ENCODE measurements at regions not wholly inside any gene's neighbourhood (a gene's known extent, or its start where the extent isn't known, plus 50 kb on each side); places are given as distances from the start of the nearest gene placed in this dataset.

DNA sequence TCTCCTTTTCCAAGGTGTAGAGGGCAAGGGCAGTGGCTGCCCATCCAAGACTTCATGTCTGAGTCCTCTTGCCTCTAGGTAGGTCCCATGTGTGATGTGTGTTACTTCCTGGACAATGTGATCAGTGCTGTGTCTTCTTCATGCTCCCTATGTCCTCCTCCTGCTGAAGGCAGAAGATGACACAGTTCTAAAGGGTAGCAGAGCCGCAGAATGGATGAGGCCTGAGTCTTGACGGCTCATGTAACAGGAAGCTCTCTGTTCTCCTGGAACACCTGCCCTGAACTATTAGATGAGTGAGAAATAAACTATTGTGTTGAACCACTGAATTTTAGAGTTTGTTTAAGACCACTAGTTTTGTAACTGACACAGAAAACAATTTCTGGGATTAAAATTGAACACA, 165.9 kb downstream of the NDFIP2 start:
- TF ChIP-seq, protein P1, sequence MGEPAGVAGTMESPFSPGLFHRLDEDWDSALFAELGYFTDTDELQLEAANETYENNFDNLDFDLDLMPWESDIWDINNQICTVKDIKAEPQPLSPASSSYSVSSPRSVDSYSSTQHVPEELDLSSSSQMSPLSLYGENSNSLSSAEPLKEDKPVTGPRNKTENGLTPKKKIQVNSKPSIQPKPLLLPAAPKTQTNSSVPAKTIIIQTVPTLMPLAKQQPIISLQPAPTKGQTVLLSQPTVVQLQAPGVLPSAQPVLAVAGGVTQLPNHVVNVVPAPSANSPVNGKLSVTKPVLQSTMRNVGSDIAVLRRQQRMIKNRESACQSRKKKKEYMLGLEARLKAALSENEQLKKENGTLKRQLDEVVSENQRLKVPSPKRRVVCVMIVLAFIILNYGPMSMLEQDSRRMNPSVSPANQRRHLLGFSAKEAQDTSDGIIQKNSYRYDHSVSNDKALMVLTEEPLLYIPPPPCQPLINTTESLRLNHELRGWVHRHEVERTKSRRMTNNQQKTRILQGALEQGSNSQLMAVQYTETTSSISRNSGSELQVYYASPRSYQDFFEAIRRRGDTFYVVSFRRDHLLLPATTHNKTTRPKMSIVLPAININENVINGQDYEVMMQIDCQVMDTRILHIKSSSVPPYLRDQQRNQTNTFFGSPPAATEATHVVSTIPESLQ (CRISPR knock-in tag; IDR thresholded peaks at IDR 0.05), result no peak
- TF ChIP-seq MXD4 (CRISPR knock-in tag; IDR thresholded peaks at IDR 0.05; ENCODE audit: borderline replicate concordance), result no peak
- TF ChIP-seq, protein P2, sequence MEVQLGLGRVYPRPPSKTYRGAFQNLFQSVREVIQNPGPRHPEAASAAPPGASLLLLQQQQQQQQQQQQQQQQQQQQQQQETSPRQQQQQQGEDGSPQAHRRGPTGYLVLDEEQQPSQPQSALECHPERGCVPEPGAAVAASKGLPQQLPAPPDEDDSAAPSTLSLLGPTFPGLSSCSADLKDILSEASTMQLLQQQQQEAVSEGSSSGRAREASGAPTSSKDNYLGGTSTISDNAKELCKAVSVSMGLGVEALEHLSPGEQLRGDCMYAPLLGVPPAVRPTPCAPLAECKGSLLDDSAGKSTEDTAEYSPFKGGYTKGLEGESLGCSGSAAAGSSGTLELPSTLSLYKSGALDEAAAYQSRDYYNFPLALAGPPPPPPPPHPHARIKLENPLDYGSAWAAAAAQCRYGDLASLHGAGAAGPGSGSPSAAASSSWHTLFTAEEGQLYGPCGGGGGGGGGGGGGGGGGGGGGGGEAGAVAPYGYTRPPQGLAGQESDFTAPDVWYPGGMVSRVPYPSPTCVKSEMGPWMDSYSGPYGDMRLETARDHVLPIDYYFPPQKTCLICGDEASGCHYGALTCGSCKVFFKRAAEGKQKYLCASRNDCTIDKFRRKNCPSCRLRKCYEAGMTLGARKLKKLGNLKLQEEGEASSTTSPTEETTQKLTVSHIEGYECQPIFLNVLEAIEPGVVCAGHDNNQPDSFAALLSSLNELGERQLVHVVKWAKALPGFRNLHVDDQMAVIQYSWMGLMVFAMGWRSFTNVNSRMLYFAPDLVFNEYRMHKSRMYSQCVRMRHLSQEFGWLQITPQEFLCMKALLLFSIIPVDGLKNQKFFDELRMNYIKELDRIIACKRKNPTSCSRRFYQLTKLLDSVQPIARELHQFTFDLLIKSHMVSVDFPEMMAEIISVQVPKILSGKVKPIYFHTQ (CRISPR knock-in tag; IDR thresholded peaks at IDR 0.05), result no peak
- no peak for TF ChIP-seq FOXJ3 (CRISPR knock-in tag; IDR thresholded peaks at IDR 0.05; ENCODE audit: borderline replicate concordance)
- TF ChIP-seq, protein P3, sequence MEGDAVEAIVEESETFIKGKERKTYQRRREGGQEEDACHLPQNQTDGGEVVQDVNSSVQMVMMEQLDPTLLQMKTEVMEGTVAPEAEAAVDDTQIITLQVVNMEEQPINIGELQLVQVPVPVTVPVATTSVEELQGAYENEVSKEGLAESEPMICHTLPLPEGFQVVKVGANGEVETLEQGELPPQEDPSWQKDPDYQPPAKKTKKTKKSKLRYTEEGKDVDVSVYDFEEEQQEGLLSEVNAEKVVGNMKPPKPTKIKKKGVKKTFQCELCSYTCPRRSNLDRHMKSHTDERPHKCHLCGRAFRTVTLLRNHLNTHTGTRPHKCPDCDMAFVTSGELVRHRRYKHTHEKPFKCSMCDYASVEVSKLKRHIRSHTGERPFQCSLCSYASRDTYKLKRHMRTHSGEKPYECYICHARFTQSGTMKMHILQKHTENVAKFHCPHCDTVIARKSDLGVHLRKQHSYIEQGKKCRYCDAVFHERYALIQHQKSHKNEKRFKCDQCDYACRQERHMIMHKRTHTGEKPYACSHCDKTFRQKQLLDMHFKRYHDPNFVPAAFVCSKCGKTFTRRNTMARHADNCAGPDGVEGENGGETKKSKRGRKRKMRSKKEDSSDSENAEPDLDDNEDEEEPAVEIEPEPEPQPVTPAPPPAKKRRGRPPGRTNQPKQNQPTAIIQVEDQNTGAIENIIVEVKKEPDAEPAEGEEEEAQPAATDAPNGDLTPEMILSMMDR (IDR thresholded peaks at IDR 0.05), result no peak
- no peak for TF ChIP-seq NR3C1 (CRISPR knock-in tag; conservative IDR thresholded peaks at IDR 0.05; ENCODE audit: low read depth)
